ENCODE measurements at regions not wholly inside any gene's neighbourhood (a gene's known extent, or its start where the extent isn't known, plus 50 kb on each side); places are given as distances from the start of the nearest gene placed in this dataset.

GRCh38 chr1:187451238-187451637, 622.5 kb downstream of the PLA2G4A start:
- DNase-seq, result no peak

GRCh38 chr1:187454010-187454409, 625.3 kb downstream of the PLA2G4A start:
- DNase-seq, result no peak

GRCh38 chr1:187456446-187456845, 627.7 kb downstream of the PLA2G4A start:
- no peak for DNase-seq

- DNase-seq, result no peak
Measured at GRCh38 chr1:187460093-187460492, 631.3 kb downstream of the PLA2G4A start.

- no peak for DNase-seq
Measured at GRCh38 chr1:187464320-187464719, 635.6 kb downstream of the PLA2G4A start.

- no peak for DNase-seq
Measured at GRCh38 chr1:187465441-187465840, 636.7 kb downstream of the PLA2G4A start.

GRCh38 chr1:187469836-187470235, 641.1 kb downstream of the PLA2G4A start:
- no peak for DNase-seq

- DNase-seq, result no peak
Measured at GRCh38 chr1:187471555-187471954, 642.8 kb downstream of the PLA2G4A start.

- no peak for DNase-seq
Measured at GRCh38 chr1:187474336-187474735, 645.6 kb downstream of the PLA2G4A start.

GRCh38 chr1:187476671-187477070, 647.9 kb downstream of the PLA2G4A start:
- DNase-seq, result no peak

GRCh38 chr1:187477103-187477502, 648.4 kb downstream of the PLA2G4A start:
- DNase-seq, result no peak

- no peak for DNase-seq
Measured at GRCh38 chr1:187477535-187477934, 648.8 kb downstream of the PLA2G4A start.

- DNase-seq, result no peak
Measured at GRCh38 chr1:187481581-187482148, 652.9 kb downstream of the PLA2G4A start.

- DNase-seq, result no peak
Measured at GRCh38 chr1:187490266-187490665, 661.5 kb downstream of the PLA2G4A start.

- no peak for DNase-seq
Measured at GRCh38 chr1:187491082-187491720, 662.5 kb downstream of the PLA2G4A start.

GRCh38 chr1:187498028-187498427, 669.3 kb downstream of the PLA2G4A start:
- DNase-seq, result no peak

- no peak for DNase-seq
Measured at GRCh38 chr1:187504779-187505178, 676.0 kb downstream of the PLA2G4A start.

GRCh38 chr1:187509091-187509490, 680.3 kb downstream of the PLA2G4A start:
- no peak for DNase-seq

- DNase-seq, result no peak
Measured at GRCh38 chr1:187513190-187513589, 684.4 kb downstream of the PLA2G4A start.

GRCh38 chr1:187514110-187514509, 685.4 kb downstream of the PLA2G4A start:
- DNase-seq, result no peak

GRCh38 chr1:187516874-187517273, 688.1 kb downstream of the PLA2G4A start:
- DNase-seq, result no peak

- DNase-seq, result no peak
Measured at GRCh38 chr1:187517546-187517945, 688.8 kb downstream of the PLA2G4A start.

- DNase-seq, result no peak
Measured at GRCh38 chr1:187527346-187527745, 698.6 kb downstream of the PLA2G4A start.

- DNase-seq, result no peak
Measured at GRCh38 chr1:187537936-187538335, 709.2 kb downstream of the PLA2G4A start.

- DNase-seq, result no peak
Measured at GRCh38 chr1:187549540-187549939, 720.8 kb downstream of the PLA2G4A start.
